Stimulated activated CD8-positive, alpha-beta memory T cell treated with anti-CD3 and anti-CD28 coated beads, Interleukin-4, amount 100 ng/mL, for 24 hours (primary cell): ENCODE measurements at regions not wholly inside any gene's neighbourhood (a gene's known extent, or its start where the extent isn't known, plus 50 kb on each side); places are given as distances from the start of the nearest gene placed in this dataset.

Experiments
- DNase-seq: peaks from one replicate; pipeline ENCODE4 v3.0.0-alpha.2; 2020; ENCODE audit warnings: low read depth

DNA sequence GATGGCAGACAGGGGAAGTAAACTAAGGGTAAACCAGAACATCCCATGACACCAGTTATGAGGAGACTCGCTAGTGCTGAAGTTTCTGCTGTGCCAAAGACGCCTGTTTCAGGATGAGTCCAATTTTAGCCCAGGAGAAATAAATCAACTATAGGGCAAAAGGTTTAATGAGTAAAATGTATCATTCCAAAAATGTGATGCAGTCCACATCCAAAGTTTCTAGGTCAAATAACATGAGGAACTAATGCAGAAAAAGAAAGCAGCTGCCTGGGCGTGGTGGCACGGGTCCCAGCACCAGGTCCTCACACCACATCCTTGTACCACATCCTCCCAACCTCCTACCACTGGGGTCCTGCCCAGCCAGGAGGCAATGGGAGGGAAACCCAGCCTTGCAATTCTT lies 126.9 kb upstream of the CTAGE1 start:
- no peak for DNase-seq

GRCh38 chr18:22545066-22545760 lies 127.5 kb upstream of the CTAGE1 start:
- no peak for DNase-seq

DNA sequence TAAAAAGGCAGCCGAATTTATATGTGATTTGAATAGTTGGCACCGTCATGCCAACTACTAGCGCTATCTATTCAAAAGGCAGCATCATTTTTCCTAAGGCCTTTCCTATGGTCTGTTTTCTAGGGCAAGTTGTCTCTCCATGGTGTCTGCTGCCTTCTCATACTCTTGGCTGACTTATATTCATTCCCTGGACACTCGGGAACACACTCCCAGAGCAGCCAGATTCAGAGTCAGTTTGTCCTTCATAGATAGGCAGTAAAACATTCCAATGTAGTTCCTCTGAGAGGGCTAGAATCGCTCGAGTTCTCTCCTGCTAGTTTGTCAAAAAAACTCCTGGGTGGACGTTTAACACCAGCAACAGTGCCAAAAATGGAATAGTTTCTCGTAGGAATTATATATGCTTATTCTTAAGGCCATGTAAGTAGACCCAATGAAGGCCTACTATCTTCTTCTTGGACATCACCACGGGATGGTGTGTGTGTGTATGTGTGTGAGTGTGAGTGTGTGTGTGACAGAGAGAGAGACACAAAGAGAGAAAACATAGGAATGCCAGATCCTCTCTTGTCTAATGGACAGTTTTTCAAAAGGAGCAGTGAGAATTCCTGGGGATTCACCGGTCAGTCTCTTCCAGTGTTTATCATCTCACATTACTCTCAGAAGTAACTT lies 129.3 kb upstream of the CTAGE1 start:
- no peak for DNase-seq

DNA sequence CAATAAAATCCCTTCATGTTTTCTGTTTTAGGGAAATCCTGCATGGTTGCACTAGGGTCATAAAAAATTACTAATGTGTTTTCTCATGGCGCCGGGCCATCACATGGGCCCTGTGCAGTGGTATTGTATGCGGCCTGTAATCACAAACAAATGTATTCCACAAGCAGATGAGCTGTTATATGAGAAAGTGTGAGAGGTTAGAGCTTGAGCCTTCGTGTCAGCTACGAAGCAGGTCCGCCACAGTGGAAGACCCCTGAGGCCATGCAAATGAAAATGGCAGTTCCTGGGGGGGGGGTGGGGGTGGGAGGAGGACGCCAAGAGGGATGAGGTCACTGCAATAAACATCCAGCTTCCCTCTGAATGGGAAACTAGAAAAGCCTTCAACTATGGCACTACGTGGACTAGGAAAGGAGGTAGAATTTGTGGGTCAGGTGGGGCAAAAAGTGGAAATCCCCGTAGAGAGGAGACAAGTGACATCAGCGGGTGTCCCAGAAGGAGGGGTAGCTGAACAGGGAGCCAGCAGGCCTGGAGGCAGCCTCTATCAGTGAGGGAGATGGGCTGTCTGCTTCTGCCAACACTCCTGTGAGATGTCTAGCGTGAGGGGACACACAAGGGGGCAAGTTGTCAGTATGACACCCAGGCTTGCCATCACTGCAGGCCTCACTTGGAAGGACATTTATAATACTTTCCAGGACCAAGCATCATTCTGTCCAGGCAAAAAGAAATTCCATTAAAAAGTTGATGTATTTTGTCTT lies 130.3 kb upstream of the CTAGE1 start:
- no peak for DNase-seq

DNA sequence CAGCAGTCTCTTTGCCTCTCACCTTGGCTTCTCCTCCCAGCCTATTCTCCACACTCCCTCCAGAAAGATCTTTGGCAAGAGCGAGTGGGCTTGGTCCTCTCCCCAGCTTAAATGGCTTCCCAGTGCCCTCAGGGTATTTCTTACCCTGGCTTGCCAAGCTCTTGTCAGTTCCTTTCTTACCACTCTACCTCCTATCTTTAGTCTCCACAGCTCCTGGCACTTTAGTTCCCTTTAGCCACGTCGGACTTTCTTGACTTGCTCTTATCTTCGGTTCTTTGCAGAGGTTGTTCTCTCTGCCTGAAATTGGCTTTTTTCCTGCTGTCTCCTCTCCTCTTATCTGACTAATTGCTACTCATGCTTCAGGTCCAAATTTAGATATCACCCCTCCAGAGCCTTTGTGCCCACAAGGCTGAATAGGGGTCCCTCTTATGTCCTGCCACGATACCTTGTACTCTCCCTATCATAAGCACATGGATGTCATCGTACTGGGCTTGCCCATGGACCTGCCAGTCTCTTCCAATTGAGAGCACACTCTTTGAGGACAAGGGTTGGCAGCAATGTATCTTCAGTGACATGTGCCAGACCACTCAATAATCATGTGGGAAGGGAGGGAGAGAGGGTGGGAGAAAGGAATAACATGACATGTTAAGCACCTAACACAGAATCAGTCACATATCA lies 131.7 kb upstream of the CTAGE1 start:
- no peak for DNase-seq

DNA sequence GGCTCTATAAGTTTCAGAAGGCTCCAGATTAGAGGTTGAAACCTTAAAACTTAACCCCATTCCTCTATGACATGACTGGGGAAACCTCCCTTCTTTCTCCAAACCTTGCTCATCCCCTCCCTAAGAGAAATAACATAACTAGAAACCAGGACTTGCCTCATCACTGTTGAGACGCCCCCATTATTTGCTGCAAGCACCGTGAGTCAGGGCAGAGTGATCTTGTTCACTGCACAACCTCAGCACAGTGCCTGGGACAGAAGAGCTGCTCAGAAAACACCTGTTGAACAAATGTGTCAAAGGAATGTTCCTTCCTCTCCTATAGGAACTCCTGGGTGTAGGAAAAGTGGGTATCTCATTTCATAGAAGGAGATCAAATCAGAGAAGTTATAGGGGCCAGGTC lies 132.7 kb upstream of the CTAGE1 start:
- DNase-seq, result no peak

DNA sequence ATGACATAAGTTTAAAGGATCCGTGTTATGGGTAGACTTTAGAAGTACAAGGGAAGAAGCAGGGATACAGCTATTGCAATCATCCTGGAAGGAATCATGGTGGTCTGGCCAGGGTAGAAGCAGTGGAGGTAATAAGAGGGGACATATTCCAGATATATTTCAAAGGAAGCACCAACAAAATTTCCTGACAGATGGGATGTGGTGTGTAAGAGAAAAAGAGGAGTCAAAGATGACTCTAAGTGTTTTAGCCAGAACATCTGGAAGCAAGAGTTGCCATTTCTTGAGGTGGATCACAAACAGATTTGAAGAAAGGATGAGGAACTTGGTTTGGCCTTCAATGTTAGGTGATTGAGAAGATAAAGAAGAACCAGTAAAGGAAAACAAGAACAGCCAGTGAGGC lies 133.1 kb upstream of the CTAGE1 start:
- no peak for DNase-seq

GRCh38 chr18:22551536-22552151 lies 133.9 kb upstream of the CTAGE1 start:
- no peak for DNase-seq

DNA sequence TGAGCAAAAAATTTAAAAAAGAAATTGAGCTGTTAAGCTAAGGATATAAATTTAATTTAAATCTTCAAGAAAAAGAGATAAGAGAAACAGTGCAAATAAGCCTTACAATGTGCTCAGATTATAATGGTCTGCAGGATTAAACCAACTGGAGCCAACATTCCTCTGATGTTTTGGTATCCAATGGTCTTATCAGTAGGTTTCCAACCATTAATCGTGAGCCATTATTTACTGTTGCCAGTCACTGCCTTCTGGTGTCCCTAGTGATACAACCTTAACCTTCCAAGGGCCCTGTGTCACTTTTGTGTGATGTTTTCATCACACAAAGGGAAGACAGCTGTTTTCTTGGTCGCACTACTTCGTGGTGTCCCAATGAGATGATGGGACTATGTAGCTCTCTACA lies 134.5 kb upstream of the CTAGE1 start:
- DNase-seq, result no peak

- no peak for DNase-seq
Observed at GRCh38 chr18:22552899-22553460, 135.3 kb upstream of the CTAGE1 start.

GRCh38 chr18:22556222-22557167 lies 138.8 kb upstream of the CTAGE1 start:
- DNase-seq, result no peak

- DNase-seq, result no peak
Observed at GRCh38 chr18:22557168-22557941, 139.6 kb upstream of the CTAGE1 start.

DNA sequence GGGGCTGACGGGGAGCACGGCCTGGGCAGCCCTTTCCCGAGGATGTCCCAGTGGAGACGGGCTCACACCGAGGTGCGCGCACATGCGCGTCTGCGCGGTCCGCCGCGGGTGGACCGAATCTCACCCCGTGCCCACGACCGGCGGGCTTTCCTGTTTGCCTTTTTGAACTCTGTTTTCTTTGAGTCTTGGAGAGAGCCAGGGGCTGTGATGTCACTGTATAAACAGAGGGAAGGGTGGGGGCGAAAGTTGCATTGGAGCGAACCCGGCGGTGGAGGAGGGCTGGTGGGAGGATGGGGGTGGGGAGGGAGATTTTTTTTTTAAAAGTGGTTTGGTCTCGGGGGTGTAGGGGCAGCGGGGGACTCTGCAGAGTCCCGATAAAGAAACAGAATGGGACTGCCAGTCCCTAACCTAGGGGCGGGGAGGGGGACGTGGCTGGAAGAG lies 141.2 kb upstream of the CTAGE1 start:
- no peak for DNase-seq

- DNase-seq, result peak; percentile 10
Observed at GRCh38 chr18:22559414-22560274, 141.9 kb upstream of the CTAGE1 start.

GRCh38 chr18:22560275-22560610 lies 142.5 kb upstream of the CTAGE1 start:
- DNase-seq, result no peak

DNA sequence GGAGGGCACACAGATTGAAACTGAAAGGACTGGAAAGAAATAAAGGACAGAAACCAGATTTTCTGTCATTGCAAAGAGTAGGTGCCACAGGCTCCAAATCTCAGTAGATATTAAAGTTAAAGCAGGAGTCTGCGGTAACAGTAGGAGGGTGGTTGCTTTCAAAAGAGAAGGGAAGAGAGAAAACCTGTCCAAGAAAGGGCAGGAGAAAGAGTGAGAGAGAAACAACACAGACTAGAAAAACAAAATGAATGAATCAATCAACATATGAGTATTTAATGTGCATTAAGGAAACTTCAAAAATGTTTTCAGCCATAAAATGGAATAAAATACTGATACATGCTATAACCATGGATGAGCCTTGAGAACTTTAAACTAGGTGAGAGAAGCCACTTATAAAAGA lies 143.1 kb upstream of the CTAGE1 start:
- DNase-seq, result no peak

DNA sequence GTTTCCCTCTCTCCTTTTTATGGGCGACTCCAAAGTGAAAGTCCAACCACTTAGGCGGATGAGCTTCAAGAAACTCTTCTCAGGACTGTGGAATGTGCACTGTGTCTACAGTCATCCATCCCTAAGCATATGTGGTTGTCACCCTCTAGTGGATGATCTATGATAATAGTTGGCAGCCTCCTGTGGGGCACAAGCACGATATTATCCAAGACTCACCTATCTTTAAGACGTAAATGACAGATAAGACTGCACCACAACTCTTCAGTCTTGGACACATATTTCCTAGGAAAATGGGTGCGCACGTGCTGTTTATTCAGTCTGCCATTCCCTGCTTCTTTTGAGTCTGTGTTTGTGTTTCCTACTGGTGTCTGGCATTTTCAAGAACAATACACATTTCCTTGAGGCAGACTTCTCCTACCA lies 145.5 kb upstream of the CTAGE1 start:
- no peak for DNase-seq

DNA sequence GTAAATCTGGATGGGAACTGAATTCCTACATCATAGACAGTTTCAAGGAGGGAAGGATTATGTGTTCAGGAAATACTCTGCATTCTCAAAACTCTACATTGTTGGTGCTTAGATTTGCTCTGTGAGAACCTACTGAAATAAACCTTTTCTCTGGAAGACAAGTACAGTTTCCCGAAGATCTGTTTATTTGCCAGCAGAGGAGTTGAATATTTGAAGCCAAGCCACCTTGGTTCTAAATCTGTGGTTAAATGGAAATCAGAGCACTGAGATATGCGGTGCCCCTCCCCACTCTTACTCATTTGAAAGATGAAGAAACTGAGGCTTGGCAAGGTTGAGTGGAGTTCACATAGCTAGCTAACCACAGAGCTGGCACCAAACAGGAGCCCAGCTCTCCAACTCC lies 146.3 kb upstream of the CTAGE1 start:
- DNase-seq, result no peak
